ENCODE measurements at regions not wholly inside any gene's neighbourhood (a gene's known extent, or its start where the extent isn't known, plus 50 kb on each side); places are given as distances from the start of the nearest gene placed in this dataset.
A peak's percentile ranks its signal among the peaks of the same experiment; 100 is the strongest.
"Not testable (repeated sequence)": the region's sequence is repeated elsewhere in the genome, so short reads cannot be mapped to it uniquely, and the experiment has no call there.

DNA sequence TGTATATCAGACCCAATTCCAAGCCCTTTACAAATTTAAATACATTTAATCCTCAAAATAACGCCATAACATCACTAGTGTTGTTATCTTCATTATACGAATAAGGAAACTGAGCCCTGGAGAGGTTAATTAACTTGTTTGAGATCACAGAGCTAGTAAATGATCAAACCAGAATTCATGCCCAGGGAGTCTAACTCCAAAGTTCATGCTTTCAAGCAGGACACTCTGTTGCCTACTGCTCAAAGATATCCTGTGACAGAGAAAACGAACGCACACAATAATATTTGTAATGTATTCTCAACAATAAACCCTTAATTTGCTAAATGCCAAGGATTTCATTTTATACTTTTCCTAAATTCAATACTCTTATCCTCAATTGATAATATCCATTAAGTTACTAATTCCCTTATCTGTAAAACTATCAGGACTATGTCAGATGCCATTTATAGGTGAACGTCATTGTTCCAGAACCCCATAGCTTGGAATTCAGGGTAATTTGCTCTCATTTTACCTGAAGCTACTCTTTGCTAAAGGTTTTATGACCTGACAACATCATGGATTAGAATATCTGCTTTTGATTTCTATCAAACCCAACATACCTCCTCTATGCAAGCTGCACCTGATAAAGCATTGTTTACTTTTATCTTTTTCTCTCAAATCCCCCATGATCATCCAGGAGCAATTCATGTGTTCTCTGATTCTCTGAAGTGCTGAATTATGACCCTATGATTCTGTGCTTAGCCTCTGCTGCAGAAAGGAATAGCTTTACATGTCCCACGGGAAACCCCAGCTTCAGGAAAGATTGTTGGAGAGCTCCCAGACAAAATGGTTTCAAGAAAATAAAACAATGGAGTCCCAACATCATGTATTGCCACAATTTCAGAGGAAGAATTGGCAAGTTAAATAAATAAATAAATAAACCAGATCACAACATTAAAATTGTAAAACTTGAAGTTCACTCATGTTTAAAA, 150.2 kb upstream of the CDK1 start:
- DNase-seq (ENCODE audit: extremely low read depth in 1 of 11, low read depth in 9 of 11, low spot score in 4 of 11): no peak

DNA sequence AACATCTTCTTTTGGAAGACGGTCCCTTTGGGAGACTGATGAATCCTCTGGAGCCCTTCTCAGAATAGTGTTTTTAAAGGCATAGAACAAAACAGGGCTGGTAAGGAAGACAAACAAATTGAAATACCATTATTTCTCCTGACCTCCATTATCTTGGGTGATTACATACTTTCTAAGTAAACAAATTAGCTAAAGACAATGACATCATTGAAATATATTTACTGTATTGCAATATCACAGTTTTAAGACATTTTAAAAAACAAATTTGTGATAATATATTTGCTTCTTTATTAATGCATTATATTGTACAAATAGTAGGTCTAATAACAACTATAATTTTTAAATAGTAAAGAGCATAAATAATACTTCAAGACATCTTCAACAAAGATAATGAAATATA, 152.2 kb upstream of the CDK1 start:
- no peak for DNase-seq (ENCODE audit: extremely low read depth in 1 of 11, low read depth in 9 of 11, low spot score in 4 of 11)

DNA sequence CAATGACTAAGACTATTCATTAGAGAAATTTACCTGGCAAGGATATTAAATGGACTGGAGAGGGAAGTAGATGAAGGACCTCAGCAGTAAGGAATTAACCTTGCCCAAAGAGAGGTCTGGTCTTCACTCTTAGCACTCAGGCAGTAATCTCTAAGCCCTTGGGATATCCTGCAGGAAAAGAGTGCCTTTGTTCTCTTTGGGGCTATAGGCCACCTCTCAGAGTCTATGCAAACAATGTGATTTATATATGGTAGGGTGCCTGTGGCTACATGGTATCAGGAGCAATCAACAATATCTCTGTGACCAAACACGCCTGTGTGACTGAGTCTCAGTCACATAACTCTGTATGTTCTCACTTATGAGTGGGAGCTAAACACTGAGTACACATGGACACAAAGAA, 154.7 kb upstream of the CDK1 start:
- no peak for DNase-seq (ENCODE audit: extremely low read depth in 1 of 11, low read depth in 9 of 11, low spot score in 4 of 11)

DNA sequence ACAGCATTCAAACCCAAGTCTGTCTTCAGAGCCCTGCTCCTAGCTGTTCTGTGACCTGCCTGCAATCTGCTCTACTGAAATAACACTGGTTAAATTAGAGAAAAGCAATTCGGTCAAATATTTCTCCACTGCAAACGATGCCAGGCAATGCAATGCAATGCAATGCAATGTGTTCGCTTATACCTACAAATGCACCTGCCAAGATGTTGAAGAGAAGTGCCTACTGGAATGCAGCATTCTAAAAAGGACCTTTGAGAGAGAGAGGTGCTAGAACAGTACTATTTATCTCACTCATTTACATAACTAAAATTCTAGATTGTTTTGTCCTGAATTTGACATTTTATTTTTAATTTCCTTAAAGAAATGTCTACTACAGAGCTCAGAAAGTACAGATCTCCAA, 157.3 kb upstream of the CDK1 start:
- no peak for DNase-seq (ENCODE audit: extremely low read depth in 1 of 11, low read depth in 9 of 11, low spot score in 4 of 11)

GRCh38 chr10:60618861-60619260, 159.4 kb upstream of the CDK1 start:
- no peak for DNase-seq (ENCODE audit: extremely low read depth in 1 of 11, low read depth in 9 of 11, low spot score in 4 of 11)

GRCh38 chr10:60615541-60615940, 162.7 kb upstream of the CDK1 start:
- DNase-seq (ENCODE audit: extremely low read depth in 1 of 11, low read depth in 9 of 11, low spot score in 4 of 11): no peak

DNA sequence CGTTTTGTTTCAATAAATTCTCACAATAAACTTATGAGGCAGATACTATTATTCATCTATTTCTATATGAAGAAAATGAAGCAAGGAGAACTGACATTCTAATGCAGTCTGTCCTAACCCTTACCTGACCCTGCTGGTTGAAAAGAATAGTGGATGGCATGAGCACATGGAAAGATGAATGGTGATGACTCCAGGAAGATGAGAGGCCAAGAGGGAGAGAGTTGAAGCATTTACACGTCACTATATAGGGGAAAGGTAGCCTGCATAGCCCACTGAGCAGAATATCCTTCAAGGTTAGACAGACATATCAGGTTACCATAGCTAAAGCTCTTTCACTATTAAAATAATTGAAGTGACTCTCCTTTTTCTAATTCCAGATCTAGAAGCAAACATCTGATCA, 163.9 kb upstream of the CDK1 start:
- DNase-seq (ENCODE audit: extremely low read depth in 1 of 11, low read depth in 9 of 11, low spot score in 4 of 11): no peak

GRCh38 chr10:60613434-60613833, 164.8 kb upstream of the CDK1 start:
- DNase-seq (ENCODE audit: extremely low read depth in 1 of 11, low read depth in 9 of 11, low spot score in 4 of 11): no peak

- no peak for DNase-seq (ENCODE audit: extremely low read depth in 1 of 11, low read depth in 9 of 11, low spot score in 4 of 11)
Observed at GRCh38 chr10:60611291-60611747, 167.0 kb upstream of the CDK1 start.

DNA sequence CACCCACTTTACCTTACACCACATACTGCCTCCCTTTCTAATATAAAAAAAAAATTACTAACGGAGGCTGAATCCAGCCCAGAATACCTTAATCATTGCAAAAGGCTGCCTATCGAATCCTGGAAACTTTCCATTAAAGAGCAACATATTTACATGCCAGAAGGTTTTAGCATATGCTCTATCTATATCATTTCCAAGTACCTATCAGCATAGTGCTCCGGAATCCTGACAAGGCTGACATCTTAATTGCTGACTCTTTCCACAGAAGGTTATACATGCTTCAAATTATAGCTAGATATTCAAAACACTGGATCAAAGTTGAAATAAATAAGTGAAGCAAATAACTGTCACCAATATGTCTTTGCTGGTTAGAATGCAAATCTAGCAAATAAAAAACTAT, 170.9 kb upstream of the CDK1 start:
- no peak for DNase-seq (ENCODE audit: extremely low read depth in 1 of 11, low read depth in 9 of 11, low spot score in 4 of 11)

GRCh38 chr10:60606343-60607080, 171.8 kb upstream of the CDK1 start:
- DNase-seq (ENCODE audit: extremely low read depth in 1 of 11, low read depth in 9 of 11, low spot score in 4 of 11): peak in 1 of 11 donors; percentile 8

GRCh38 chr10:60605476-60605875, 172.8 kb upstream of the CDK1 start:
- DNase-seq (ENCODE audit: extremely low read depth in 1 of 11, low read depth in 9 of 11, low spot score in 4 of 11): no peak

GRCh38 chr10:60604342-60604741, 173.9 kb upstream of the CDK1 start:
- DNase-seq (ENCODE audit: extremely low read depth in 1 of 11, low read depth in 9 of 11, low spot score in 4 of 11): peak in 2 of 11 donors; percentile 5 to 9

- no peak for DNase-seq (ENCODE audit: extremely low read depth in 1 of 11, low read depth in 9 of 11, low spot score in 4 of 11)
Observed at GRCh38 chr10:60597513-60597912, 180.8 kb upstream of the CDK1 start.

- no peak for DNase-seq (ENCODE audit: extremely low read depth in 1 of 11, low read depth in 9 of 11, low spot score in 4 of 11)
Observed at GRCh38 chr10:60595852-60596251, 182.4 kb upstream of the CDK1 start.

GRCh38 chr10:60594476-60595051, 183.7 kb upstream of the CDK1 start:
- no peak for DNase-seq (ENCODE audit: extremely low read depth in 1 of 11, low read depth in 9 of 11, low spot score in 4 of 11)

DNA sequence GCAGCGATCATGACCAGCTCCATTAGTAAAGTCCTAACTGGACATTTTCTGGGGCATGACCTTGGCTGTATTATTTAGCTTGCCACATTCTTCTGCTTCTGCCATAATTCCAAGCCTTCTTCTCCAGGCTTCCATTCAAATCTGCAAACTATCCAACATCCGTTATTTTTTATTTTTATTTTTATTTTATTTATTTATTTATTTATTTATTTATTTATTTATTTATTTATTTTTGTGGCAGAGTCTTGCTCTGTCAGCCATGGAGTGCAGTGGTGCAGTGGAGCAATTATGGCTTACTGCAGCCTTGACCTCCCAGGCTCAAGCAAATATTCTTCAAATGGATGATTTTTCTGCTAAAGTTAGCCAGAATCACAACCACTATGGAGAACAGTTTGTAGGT, 187.2 kb upstream of the CDK1 start:
- DNase-seq (ENCODE audit: extremely low read depth in 1 of 11, low read depth in 9 of 11, low spot score in 4 of 11): no peak

- DNase-seq (ENCODE audit: extremely low read depth in 1 of 11, low read depth in 9 of 11, low spot score in 4 of 11): no peak
Observed at GRCh38 chr10:60589376-60589775, 188.9 kb upstream of the CDK1 start.

DNA sequence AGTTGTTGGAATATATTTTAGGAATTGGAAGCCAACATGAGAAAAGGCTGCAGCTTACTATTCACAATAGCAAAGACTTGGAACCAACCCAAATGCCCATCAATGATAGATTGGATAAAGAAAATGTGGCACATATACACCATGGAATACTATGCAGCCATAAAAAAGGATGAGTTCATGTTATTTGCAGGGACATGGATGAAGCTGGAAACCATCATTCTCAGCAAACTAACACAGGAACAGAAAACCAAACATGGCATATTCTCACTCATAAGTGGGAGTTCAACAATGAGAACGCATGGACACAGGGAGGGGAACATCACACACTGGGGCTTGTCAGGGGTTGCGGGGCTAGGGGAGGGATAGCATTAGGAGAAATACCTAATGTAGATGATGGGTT, 192.1 kb upstream of the ANK3 start:
- DNase-seq (ENCODE audit: extremely low read depth in 1 of 11, low read depth in 9 of 11, low spot score in 4 of 11): not testable (repeated sequence)

GRCh38 chr10:60578217-60578616, 188.5 kb upstream of the ANK3 start:
- no peak for DNase-seq (ENCODE audit: extremely low read depth in 1 of 11, low read depth in 9 of 11, low spot score in 4 of 11)
